Right lobe of liver (tissue), 4 donors: ENCODE measurements at regions not wholly inside any gene's neighbourhood (a gene's known extent, or its start where the extent isn't known, plus 50 kb on each side); places are given as distances from the start of the nearest gene placed in this dataset.

Experiments used
- POLR2A ChIP-seq: fragments of 450-650 bp; IDR thresholded peaks from one replicate; pipeline ENCODE4 v1.6.1; 2017; ENCODE audit warnings: antibody characterized with exemption, mild to moderate bottlenecking
- TF ChIP-seq, protein P1 (sequence below), 4 donors: fragments of 200-600 bp in 3 of 4; fragments of 450-650 bp in 1 of 4; IDR thresholded peaks; one replicate each; pipeline versions ENCODE4 v1.5.1 to v1.8.0; 2016 to 2022; ENCODE audit warnings: antibody characterized with exemption in 4 of 4, mild to moderate bottlenecking in 2 of 4
- donor health status: DM: no; HTN: no; CAD: no.
- donor health status: DM: no; HTN: no; CAD: no.
- donor health status: DM: no; HTN: yes; CAD: no.

DNA sequence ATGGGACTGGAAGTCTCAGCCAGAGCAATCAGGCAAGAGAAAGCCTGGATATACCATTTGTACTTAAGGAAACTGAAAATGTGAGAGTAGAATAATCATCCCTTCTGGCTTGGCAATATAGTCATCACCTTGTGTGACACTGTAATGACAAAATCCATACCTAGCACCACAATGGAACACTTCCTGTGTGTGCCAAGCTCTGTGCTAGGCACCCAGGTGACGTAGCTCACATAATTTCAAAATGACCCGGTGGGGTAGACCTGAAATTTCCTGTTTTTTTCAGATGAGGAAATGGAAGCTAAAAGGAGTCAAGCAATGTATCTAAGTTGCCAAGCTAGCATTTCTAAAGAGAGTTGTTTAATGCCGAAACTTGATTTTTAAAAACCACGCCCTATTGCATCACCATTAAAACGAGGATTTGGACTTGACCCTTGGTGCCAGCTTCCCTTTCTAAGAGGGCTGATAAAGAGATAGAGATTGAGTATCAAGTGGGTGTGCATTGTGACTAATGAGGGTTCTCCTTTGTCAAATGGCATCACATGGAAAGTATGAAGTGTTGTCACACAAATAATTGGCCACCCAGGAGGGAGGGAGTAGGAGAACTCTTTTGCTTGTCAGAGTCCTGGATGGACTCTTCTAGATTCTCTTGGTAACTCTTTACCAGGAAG lies 141.3 kb upstream of the PDZRN3 start:
- TF ChIP-seq, protein P1, sequence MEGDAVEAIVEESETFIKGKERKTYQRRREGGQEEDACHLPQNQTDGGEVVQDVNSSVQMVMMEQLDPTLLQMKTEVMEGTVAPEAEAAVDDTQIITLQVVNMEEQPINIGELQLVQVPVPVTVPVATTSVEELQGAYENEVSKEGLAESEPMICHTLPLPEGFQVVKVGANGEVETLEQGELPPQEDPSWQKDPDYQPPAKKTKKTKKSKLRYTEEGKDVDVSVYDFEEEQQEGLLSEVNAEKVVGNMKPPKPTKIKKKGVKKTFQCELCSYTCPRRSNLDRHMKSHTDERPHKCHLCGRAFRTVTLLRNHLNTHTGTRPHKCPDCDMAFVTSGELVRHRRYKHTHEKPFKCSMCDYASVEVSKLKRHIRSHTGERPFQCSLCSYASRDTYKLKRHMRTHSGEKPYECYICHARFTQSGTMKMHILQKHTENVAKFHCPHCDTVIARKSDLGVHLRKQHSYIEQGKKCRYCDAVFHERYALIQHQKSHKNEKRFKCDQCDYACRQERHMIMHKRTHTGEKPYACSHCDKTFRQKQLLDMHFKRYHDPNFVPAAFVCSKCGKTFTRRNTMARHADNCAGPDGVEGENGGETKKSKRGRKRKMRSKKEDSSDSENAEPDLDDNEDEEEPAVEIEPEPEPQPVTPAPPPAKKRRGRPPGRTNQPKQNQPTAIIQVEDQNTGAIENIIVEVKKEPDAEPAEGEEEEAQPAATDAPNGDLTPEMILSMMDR (IDR thresholded peaks at IDR 0.05), result no peak
- no peak for TF ChIP-seq POLR2A
